Retina (tissue), 1 donor: ENCODE measurements at regions not wholly inside any gene's neighbourhood (a gene's known extent, or its start where the extent isn't known, plus 50 kb on each side); places are given as distances from the start of the nearest gene placed in this dataset.
"Not testable (repeated sequence)": the region's sequence is repeated elsewhere in the genome, so short reads cannot be mapped to it uniquely, and the experiment has no call there.

Experiments
- DNase-seq: peaks from one replicate; pipeline ENCODE4 v3.0.0-alpha.2; 2016

DNA sequence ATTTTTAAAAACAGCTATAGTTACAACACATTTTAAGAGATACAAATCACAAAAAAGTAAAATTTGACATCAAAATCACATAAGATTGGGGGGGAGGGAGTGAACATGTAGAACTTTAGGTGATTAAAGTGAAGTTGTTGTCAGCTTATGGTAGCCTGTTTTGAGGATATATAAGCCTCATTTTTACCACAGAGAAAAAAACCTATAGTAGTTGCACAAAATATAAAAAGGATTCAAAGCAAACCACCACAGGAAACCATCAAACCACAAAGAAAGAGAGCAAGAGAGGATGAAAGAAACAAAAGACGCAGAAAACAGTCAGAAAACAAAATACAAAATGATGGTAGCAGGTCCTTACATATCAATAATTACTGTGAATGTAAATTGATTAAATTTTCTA lies 291.9 kb upstream of the DEPDC1 start:
- DNase-seq: no peak

DNA sequence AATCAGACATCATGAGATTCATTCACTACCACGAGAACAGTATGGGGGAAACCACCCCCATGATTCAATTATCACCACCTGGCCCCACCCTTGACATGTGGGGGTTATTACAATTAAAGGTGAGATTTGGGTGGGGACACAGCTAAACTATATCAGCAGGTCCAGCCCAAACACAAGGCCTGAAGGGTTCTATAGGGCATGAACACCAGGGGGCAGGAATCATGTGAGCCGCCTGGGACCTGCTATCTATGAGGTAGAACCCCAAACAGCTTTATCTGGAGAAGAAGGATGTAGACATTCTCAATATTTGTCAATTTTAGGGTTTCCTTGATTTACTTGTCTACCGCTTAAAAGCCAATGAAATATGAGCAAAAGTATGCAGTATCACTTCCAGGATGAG lies 294.9 kb upstream of the DEPDC1 start:
- no peak for DNase-seq

DNA sequence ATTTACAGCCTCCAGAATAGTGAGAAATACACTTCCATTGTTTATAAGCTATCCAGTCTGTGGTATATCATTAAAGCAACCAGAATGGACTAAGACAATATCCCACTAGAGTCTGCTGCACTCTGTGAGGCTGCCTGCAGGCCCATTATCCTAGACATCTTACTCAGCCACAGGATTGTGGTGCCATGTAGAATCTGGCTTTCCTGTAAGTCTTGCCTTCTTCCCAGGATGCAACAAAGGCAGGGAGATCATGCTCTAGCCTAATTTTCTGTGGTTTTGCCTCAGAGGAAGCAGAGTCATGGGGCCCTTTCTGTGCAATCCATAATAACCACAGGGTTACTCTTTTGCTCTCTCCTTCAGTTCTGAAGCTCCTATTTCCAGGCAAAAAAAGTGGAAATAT lies 299.1 kb upstream of the DEPDC1 start:
- no peak for DNase-seq

DNA sequence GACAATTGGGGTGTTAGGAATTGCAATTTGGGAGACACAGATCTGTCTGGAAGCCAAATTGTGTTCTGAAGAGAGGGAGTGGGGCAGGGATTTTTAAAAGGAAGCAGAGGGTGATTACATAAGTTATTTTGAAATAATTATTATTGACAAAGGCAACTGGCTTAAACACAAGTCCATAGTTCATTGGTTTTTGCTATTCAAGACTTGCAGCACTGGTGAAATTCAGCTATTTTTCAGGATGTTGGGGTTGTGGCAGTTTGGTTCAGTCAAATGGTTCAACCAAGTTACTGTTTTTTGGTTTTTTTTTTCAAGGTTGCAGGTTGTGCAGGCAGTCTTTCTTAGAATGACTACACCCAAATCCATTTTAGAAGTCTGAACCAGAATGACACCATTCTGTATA lies 300.0 kb upstream of the DEPDC1 start:
- no peak for DNase-seq

DNA sequence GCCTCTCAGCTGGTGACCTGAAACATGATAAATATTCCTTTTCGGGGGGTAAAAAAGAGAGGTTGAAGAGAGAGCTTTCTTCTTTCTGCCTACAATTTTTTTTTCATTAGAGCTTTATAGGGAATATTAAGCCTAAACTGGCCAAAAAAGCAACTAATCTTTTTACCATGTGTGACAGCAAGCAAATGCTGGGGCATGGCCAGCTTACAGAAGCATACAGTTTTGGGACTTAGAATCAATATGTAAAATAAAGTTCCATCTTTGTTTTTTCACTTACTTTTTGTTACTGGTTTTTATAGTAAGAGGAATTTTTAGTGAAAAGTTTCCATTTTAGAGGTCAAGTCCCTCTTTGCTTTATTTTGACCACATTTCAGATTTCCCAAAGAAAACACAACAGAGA lies 301.2 kb upstream of the DEPDC1 start:
- DNase-seq: no peak

DNA sequence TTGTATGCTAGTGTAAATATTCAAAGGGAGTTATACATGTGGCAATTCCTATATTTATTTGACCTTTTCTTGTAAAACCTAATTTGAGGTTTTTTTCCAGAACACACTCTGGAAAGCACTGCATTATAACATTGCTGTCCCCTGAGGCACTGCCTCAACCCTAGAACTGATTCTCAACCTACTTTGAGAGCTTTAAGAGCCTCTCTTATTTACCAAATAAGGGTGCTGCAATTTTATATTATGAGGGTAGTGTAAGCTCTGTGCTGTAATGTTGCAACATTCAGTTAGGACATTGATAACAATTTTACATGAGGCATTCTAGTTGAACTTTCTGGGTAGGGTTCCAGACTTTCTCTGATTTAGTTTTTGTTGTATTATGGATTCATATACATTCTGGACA lies 302.2 kb upstream of the DEPDC1 start:
- no peak for DNase-seq

DNA sequence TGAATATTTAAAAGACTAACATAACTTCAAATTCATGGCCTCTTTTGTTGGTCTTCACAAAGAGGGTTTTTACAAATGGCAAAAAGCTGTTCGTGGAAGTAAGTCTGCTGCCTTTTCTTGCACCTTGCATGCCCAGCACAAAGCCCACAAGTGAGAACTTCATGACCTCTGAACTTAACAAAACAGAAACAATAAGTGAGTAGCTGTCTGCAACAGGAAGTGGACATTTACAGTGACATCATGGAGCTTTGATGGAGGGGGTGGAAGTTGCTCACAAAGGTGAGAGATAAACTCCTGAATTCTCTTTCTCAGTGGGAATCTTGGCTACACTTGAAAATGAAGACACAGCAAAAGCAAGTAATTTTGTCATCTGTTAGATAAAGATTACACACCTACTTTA lies 303.3 kb upstream of the DEPDC1 start:
- no peak for DNase-seq

DNA sequence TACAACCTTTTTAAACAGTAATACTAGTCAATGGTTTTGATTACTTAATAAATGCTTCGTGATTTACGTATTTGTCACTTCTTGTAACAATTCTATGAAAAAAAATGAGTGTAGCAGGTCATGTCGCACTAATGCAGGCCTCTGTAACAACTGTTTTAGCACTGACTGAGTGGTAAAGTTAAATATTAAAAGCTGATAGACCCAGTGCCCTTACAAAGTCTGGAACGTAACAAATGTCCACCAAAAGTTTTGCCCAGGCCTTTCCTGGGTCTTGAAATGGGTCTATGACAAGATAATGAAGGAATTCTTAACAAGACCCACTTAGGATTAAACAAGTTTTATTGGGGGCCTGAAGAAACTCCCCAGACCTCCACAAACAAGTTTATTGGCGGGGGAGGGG lies 304.6 kb upstream of the DEPDC1 start:
- DNase-seq: no peak

DNA sequence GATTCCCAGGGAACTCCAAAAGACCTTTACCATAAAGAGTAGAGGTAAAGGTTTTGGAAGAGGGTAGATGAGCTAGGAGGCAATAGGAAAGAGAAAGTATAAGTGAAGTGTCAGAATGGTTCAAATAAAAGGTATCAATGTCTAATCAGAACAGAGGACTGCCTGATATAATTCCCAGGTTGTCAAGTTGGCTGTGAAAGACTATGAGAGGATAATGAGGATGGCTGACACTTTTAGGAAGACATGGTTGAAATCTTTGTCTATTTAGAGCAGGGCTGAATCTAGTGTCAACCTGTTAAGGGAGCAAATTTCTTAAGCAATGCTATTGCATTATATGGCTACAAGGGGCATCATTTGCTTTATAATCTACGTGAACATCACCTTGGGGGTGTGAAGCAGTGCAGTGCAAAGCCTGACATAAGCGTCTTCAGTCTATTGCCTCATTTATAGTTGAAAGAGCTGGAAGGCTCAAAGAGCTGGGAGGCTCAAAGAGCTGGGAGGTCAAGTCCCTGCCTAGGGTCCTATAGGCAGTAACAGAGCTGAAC lies 308.3 kb upstream of the DEPDC1 start:
- no peak for DNase-seq

DNA sequence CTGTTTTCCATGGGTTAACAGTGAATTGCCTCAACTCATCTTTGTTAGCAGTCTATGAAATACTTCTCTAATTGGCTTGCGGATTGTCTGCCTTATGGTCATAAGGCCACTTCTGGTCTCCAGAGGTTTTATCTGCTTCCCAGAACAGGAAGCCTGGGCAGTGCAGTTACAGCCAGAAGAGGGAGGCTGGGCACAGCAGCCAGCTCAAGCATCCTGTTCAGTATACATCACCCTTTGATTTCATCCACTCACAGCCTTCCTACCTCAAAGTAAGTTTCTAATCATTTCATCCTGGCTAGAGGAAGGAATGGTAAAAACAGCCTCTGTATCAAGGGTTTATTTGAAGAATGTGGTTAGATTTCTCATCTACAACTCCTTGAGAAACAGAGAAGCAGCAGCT lies 311.5 kb upstream of the DEPDC1 start:
- DNase-seq: no peak

DNA sequence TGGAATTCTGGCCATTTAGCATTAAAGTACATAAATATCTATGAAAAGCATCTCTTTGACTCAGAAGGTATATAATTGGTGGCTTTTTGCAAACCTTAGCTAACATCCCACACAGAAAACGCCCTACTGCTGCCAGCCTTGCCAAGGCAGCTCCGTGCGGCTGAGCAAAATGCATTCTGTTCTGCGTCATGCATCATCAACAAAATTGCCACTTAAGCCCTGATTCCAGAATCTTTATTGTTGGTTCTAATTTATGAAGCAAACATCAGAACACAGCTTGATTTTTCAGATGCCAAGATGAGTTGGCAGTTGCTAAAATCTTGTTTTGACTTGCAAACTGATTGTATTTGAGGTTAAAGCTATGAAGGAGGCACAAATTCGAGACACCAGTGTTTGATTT lies 314.9 kb upstream of the DEPDC1 start:
- no peak for DNase-seq

DNA sequence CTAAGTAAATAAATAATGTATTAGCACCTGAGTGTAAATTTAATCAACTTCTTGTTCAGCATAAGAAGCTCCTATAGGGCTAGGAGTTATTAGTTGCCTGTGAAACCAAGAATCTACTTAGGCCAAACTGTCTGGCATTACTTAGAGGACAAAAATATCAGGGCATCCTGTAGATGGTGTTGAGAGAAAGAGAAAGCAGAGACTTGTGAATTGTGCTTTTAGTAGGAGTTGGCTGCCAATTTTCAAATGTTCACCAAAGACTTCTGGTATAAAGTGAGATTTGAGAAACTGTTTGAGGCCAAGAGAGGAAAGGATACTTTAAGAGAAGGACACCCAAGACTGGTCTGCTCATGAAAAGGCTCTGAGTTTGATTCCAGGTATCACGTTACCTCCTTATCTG lies 315.5 kb upstream of the DEPDC1 start:
- DNase-seq: no peak

DNA sequence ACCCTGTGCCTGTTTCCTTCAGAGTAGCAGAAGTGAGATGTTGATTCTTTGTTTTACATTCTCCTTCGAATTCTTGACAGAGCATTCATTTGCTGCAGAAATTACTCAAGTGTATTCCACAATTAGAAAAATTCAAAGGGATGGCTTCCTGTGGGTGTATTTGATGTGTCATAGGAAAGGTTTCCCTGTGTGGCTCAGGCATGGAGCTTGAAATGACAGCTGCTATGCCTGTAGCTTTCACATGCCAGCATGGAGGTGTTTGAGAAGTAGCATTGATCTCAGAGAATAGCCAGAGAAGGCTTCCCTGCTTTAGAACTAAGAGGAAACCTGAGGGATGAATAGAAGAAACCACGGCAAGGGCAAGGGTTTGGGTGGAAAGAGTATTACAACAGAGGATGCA lies 317.2 kb upstream of the DEPDC1 start:
- no peak for DNase-seq

DNA sequence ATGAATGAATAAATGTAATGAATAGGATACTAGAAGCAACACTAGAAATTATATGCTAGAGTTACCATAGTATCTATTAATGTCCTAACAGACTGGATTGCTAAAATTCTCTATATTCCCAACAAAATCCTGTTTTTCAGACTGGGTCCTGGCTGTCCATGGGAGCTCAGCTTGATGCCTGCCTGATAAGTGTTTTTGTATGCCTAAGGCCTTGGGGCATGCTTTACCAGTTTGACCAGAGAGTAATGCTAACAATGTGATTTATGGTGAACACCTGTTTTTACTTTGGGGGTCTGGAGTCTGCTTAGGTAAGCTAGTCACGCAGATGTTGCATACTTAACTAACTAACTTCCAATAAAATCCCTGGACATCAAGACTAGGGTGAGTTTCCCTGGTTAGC lies 318.8 kb upstream of the DEPDC1 start:
- DNase-seq: no peak

DNA sequence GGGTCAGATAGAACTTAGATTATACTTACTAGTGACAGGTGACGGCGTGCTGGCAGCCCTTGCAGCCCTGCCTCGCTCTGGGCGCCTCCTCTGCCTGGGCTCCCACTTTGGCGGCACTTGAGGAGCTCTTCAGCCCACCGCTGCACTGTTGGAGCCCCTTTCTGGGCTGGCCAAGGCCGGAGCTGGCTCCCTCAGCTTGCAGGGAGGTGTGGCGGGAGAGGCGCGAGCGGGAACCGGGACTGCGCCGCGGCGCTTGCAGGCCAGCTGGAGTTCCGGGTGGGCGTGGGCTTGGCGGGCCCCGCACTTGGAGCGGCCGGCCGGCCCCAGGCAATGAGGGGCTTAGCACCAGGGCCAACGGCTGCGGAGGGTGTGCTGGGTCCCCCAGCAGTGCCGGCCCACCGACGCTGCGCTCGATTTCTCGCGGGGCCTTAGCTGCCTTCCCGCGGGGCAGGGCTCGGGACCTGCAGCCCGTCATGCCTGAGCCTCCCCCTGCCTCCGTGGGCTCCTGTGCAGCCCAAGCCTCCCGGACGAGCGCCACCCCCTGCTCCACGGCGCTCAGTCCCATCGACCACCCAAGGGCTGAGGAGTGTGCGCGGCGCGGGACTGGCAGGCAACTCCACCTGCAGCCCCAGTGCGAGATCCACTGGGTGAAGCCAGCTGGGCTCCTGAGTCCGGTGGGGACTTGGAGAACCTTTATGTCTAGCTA lies 320.8 kb upstream of the DEPDC1 start:
- DNase-seq: not testable (repeated sequence)

DNA sequence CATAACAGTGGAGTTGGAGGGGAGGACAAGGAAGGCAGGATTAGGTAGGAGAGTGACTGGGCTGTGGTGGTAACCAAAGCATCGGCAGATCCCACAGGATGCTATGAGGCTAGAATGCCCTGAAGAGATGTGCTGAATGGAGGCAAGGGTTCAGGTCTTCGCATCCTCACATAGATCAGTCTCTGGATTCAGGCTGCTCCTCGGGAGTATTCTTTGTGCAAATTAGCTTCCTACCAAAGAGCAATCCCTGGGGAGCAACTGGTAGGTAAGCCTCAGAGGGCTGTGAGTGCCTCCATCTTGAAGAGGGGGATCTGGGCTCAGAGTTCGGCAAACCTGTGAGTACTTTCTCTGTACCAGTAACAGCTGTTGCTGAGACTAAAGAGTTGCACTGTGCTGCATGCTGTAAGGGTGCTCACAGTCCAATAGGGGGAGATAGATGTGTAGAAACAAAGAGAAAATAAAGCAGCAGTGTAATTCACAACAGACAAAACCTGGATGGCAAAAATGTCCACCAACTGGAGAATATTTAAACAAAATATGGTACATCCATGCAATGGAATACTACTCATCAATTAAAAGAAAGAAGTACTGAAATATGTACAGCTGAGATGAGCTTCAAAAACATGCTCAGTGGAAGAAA lies 322.4 kb upstream of the DEPDC1 start:
- DNase-seq: no peak

DNA sequence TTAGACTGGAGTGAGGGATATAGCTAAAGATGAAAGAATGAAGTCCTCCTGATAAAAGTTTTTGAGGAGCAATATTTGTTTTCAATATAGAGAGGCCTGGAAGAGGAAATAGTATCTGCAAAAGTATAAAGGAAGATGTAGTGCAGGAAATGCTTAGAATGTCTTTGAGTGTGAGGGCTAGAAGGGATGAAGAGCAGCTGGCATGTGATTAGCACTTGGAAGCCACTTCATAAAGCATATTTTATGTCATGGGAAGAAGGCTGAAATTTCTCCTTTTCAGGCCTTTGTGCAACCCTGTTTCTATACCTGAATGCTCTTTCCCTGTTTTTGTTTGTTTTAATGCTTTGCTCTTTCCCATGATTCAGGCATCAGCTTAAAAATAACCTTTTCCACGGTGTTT lies 323.3 kb upstream of the DEPDC1 start:
- DNase-seq: no peak

DNA sequence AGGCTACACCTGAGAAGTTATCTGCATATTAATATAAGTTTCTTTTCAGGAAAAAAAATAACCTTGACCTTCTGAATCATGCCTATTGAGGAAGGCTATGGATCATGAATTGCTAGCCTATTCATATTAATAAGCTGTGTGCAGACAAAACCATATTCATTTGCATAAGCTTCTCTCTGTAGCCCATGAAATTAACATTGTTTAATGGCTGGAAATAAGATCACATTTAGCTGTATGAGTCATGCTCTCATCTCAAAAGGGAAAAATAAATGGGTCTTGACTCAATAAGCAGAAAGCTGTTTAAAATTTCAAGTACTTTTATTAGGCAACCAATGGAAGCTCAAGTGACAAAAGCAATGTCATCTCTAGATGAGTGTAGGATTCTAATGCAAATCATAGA lies 330.0 kb upstream of the DEPDC1 start:
- no peak for DNase-seq

DNA sequence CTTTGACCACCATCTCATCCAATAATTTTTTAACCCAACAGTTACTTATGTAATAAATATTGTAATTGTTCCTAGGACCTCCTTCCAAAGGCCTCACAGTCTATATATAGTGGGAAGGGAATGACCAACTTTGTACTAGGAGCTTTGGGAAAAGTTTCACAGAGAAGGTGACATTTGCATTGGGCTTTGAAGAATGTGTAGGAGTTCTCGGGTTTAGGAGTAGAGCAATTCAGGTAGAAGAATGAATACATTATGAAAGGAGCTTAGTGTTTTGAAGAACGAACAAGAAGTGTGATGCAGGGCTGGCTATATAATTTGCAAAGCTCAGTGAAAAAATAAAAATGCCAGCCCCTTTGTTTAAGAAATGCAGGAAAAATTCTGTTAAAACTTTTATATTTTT lies 330.4 kb upstream of the DEPDC1 start:
- DNase-seq: no peak

DNA sequence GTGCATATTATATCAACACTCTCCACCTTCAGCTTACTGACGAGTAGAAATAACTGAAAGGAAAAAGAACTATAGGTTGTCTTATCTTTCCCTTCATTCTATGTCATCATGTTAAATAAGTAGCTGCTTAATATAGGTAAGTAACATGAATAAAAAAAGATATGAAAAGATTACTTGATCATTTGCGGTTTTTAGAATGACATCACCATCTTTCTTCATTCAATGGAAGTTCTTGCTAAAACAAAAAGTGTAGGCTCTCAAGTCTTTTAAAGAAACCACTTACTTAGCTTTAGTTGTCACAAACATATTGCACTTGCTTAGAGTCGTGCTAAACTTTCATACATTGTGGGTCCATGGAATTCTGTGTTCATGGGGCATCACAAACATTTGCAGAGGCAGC lies 331.1 kb upstream of the DEPDC1 start:
- DNase-seq: no peak

DNA sequence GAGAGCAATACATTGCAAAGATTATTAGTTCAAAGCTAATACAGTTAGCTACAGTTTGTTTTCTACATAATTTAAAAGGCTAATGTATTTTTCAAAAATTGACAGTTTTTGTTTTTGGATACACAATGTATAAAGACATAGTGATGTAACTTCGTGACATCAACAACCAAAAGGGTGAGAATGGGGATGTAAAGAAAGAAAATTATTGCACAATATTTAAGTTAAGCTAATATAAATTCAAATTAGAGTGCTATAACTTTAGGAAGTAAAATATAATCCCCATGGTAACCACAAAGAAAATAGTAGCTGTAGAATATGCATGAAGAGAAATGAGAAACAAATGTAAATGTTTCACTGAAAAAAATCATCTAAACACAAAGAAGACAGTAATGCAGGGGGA lies 334.4 kb upstream of the DEPDC1 start:
- DNase-seq: no peak

DNA sequence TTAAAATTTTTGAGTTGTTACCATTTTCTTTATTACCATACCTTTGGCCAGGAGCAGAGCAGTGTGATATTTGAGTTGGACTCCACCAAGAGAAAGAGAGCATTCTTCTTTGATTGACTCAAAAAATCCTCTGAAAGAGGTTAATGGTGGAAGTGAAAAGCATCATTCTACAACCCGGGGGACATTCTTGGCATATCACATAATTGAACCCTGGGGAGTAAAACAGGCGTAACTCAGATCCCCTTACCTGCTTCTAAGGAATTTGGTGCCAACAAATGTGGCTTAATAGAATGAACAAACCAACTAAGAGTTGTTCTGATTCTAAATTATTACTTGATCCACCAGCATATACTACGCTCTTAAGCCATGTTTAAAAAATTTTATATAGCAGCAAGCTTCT lies 351.1 kb upstream of the DEPDC1 start:
- no peak for DNase-seq

DNA sequence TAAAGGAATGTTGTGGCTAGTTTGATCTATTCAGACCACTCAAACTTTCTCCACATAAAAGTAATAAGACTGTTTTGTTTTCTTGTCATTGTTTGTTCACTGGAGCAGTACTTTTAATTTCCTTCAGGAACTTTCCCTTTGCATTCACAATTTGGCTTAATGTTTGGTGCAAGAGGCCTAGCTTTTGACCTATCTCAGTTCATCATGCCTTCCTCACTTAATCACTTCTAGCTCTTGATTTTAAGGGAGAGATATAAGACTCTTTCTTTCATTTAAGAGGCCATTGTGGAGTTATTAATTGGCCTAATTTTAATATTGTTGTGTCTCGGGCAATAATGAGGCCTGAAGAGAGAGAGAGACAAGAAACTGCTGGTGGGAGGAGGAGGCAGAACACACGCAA lies 371.7 kb upstream of the DEPDC1 start:
- DNase-seq: no peak

DNA sequence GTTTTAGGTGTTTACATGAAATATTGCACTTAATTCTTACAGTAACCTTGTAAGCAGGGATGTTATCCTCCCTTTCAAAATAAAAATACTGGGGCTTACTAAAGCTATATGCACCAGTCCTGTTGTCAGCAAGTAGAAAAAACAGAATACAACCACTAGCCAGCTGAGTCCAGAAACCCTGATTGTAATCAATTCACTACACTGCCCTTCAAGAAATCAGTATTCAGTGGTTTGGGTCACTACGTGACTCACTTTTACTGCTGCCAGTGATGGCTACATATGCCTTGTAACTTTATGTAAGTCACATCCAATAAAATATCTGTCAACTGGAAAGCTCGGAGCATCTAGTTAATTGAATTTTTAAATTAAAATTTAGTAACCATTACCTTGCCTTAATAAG lies 376.3 kb upstream of the DEPDC1 start:
- DNase-seq: no peak
